T-helper 9 cell (primary cell): ENCODE measurements at regions not wholly inside any gene's neighbourhood (a gene's known extent, or its start where the extent isn't known, plus 50 kb on each side); places are given as distances from the start of the nearest gene placed in this dataset.

Source experiments
- DNase-seq: peaks from one replicate; pipeline ENCODE4 v3.0.0-alpha.2; 2020

- DNase-seq: no peak
Observed at GRCh38 chr11:80084608-80085007, 643.8 kb upstream of the TENM4 start.

GRCh38 chr11:80083531-80083951 lies 642.7 kb upstream of the TENM4 start:
- no peak for DNase-seq

GRCh38 chr11:80082406-80082805 lies 641.6 kb upstream of the TENM4 start:
- no peak for DNase-seq

- DNase-seq: no peak
Observed at GRCh38 chr11:80077113-80077512, 636.3 kb upstream of the TENM4 start.

GRCh38 chr11:80074837-80075236 lies 634.0 kb upstream of the TENM4 start:
- no peak for DNase-seq

- no peak for DNase-seq
Observed at GRCh38 chr11:80066291-80066690, 625.5 kb upstream of the TENM4 start.

GRCh38 chr11:80065086-80065485 lies 624.3 kb upstream of the TENM4 start:
- no peak for DNase-seq

GRCh38 chr11:80061056-80061455 lies 620.2 kb upstream of the TENM4 start:
- DNase-seq: no peak

GRCh38 chr11:80054582-80055165 lies 613.8 kb upstream of the TENM4 start:
- DNase-seq: no peak

- no peak for DNase-seq
Observed at GRCh38 chr11:80048513-80048912, 607.7 kb upstream of the TENM4 start.

- no peak for DNase-seq
Observed at GRCh38 chr11:80041136-80042000, 600.5 kb upstream of the TENM4 start.

- DNase-seq: no peak
Observed at GRCh38 chr11:80034801-80035200, 594.0 kb upstream of the TENM4 start.

GRCh38 chr11:80031014-80031600 lies 590.3 kb upstream of the TENM4 start:
- no peak for DNase-seq

GRCh38 chr11:80028998-80029397 lies 588.2 kb upstream of the TENM4 start:
- DNase-seq: no peak

GRCh38 chr11:80024119-80024518 lies 583.3 kb upstream of the TENM4 start:
- no peak for DNase-seq

- DNase-seq: no peak
Observed at GRCh38 chr11:80023386-80023785, 582.6 kb upstream of the TENM4 start.

- no peak for DNase-seq
Observed at GRCh38 chr11:80010536-80010935, 569.7 kb upstream of the TENM4 start.

- no peak for DNase-seq
Observed at GRCh38 chr11:80009081-80009480, 568.3 kb upstream of the TENM4 start.

GRCh38 chr11:80007616-80008015 lies 566.8 kb upstream of the TENM4 start:
- no peak for DNase-seq

GRCh38 chr11:79990141-79990540 lies 549.3 kb upstream of the TENM4 start:
- no peak for DNase-seq

- no peak for DNase-seq
Observed at GRCh38 chr11:79982185-79982584, 541.4 kb upstream of the TENM4 start.

- no peak for DNase-seq
Observed at GRCh38 chr11:79980916-79981315, 540.1 kb upstream of the TENM4 start.

GRCh38 chr11:79973721-79974617 lies 533.1 kb upstream of the TENM4 start:
- no peak for DNase-seq
